ENCODE measurements at regions not wholly inside any gene's neighbourhood (a gene's known extent, or its start where the extent isn't known, plus 50 kb on each side); places are given as distances from the start of the nearest gene placed in this dataset.

DNA sequence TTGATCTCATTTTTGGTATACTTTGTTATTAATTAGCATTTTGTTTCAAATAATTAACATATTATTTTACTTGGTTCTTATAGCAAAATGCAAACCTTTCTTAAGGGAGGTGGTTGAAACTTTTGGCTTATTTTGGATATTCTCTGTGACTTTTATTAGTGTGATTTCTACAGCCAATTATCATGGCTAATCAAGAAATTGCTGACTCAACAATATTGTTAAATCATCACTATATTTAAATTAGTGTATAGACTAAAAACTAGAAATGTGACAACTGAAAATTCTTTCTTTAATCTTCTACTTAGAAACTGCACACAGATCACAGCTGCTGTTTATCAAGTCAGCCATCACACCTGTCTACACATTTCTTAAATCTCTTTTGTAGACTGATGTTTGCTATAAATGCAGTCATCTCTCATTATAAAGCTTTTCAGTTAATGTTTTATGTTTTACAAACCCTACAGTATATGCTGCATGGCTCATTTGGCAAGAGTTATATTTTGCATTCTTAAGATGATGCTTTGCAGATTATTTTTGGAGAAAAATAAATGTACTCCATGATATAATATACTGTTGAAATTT lies 389.8 kb upstream of the PCDH10 start:
- TF ChIP-seq, protein P1, sequence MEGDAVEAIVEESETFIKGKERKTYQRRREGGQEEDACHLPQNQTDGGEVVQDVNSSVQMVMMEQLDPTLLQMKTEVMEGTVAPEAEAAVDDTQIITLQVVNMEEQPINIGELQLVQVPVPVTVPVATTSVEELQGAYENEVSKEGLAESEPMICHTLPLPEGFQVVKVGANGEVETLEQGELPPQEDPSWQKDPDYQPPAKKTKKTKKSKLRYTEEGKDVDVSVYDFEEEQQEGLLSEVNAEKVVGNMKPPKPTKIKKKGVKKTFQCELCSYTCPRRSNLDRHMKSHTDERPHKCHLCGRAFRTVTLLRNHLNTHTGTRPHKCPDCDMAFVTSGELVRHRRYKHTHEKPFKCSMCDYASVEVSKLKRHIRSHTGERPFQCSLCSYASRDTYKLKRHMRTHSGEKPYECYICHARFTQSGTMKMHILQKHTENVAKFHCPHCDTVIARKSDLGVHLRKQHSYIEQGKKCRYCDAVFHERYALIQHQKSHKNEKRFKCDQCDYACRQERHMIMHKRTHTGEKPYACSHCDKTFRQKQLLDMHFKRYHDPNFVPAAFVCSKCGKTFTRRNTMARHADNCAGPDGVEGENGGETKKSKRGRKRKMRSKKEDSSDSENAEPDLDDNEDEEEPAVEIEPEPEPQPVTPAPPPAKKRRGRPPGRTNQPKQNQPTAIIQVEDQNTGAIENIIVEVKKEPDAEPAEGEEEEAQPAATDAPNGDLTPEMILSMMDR (conservative IDR thresholded peaks at IDR 0.05 in 1 of 2, IDR thresholded peaks at IDR 0.05 in 1 of 2; ENCODE audit: extremely low read depth in 1 of 2, insufficient read depth in 1 of 2, low read depth in 1 of 2, low read length in 2 of 2): no peak
- TF ChIP-seq EZH2 (IDR thresholded peaks at IDR 0.05; ENCODE audit: borderline replicate concordance, low read length): no peak
